Spinal cord (tissue), 9 donors: ENCODE measurements at regions not wholly inside any gene's neighbourhood (a gene's known extent, or its start where the extent isn't known, plus 50 kb on each side); places are given as distances from the start of the nearest gene placed in this dataset.

Source experiments
- DNase-seq, 6 donors: peaks; one replicate each; pipeline versions ENCODE4 v3.0.0 to v3.0.0-alpha.2; 2013 to 2015; ENCODE audit warnings: low spot score in 6 of 6, low read depth in 4 of 6
- H3K27ac ChIP-seq: one replicate; pipeline ENCODE4 v1.5.1; 2013; ENCODE audit warnings: low read depth, low read length, control low read depth
- H3K27me3 ChIP-seq: one replicate; pipeline ENCODE4 v1.6.1; 2013; ENCODE audit warnings: low read length; ENCODE audit not compliant: control insufficient read depth, insufficient read depth
- H3K36me3 ChIP-seq: one replicate; pipeline ENCODE4 v1.6.1; 2013; ENCODE audit warnings: low read length; ENCODE audit not compliant: control insufficient read depth, insufficient read depth
- H3K4me1 ChIP-seq: one replicate; pipeline ENCODE4 v1.6.1; 2013; ENCODE audit warnings: low read length; ENCODE audit not compliant: control insufficient read depth, insufficient read depth
- H3K4me3 ChIP-seq: one replicate; pipeline ENCODE4 v1.5.1; 2013; ENCODE audit warnings: low read depth, low read length, control low read depth
- H3K9me3 ChIP-seq: one replicate; pipeline ENCODE4 v1.6.1; 2013; ENCODE audit warnings: low read length; ENCODE audit not compliant: control insufficient read depth, insufficient read depth
- WGBS: methylation state at CpG from one replicate; pipeline ENCODE4 v1.1.5; 2013; ENCODE audit warnings: missing lambda C conversion rate; ENCODE audit not compliant: insufficient coverage; 5-methylcytosine and 5-hydroxymethylcytosine counted together
- donor health status: healthy.

DNA sequence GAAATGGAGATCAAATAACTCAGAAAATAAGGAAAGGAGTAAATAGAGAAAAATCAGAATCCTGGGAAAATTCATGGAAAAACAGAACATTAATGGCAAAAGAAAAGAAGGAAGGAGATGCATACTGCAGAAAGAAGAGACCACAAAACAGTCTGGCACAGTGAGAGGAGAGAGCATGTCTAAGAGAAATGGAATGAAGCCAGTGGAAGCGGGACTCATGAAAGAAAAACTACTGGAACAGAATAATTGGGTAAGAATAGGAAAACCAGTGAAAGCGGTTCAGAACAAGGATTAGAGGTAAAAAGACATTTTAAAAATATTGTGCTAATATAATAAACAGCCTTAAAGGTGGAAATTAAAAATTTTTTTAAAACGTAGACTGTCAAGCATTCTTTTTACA lies 93.6 kb upstream of the GREM2 start:
- Histone ChIP-seq H3K27me3 (no peaks in the 10 kb centered on the region), H3K9me3 (no peaks in the 10 kb centered on the region), H3K36me3 (no peaks in the 10 kb centered on the region), H3K4me1 (no peaks in the 10 kb centered on the region), H3K4me3 (no peak overlapping the region), H3K27ac (no peak overlapping the region)
- peak in 4 of 6 donors; percentile 36 to 84 (median 61) for DNase-seq
- 17% methylated on average over 1 of the region's 3 CpGs for WGBS

- H3K27ac ChIP-seq = no peak overlapping the region
- no peaks in the 10 kb centered on the region for H3K36me3 ChIP-seq
- H3K4me3 ChIP-seq = no peak overlapping the region
- H3K27me3 ChIP-seq = no peaks in the 10 kb centered on the region
- H3K9me3 ChIP-seq = no peaks in the 10 kb centered on the region
- no peak for DNase-seq
- H3K4me1 ChIP-seq = no peaks in the 10 kb centered on the region
- WGBS = 90% methylated on average over 5 of the region's 5 CpGs
These were observed 89.5 kb upstream of the GREM2 start for GRCh38 chr1:240701412-240701811.

- 100% methylated on average over 1 of the region's 4 CpGs for WGBS
- peaks cover 3% of the 10 kb centered on the region for H3K4me1 ChIP-seq
- no peaks in the 10 kb centered on the region for H3K27me3 ChIP-seq
- no peak for DNase-seq
- H3K9me3 ChIP-seq = no peaks in the 10 kb centered on the region
- no peak overlapping the region for H3K27ac ChIP-seq
- H3K36me3 ChIP-seq = no peaks in the 10 kb centered on the region
- H3K4me3 ChIP-seq = no peak overlapping the region
These were observed 83.5 kb upstream of the GREM2 start for GRCh38 chr1:240695416-240695815.

DNA sequence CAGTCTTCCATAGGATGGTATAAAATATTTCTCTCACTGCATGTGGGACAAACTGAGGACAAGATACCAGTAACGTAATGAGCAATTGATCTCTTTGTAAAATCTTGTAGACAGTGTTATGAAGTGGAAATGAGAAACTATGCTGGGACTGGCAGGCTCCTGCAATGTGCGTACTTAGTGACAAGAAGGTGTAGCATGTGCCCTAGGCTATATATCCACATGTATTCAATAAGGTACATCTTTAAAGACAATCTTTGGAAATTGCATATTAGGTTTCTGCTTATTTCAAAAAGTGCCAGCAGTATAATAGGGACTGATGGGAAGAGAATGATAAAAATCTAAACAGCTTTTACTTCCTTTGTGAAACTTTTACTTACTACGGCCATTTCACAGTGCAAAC lies 81.9 kb upstream of the GREM2 start:
- Histone ChIP-seq H3K4me3 (no peak overlapping the region), H3K4me1 (peaks cover 3% of the 10 kb centered on the region), H3K27me3 (no peaks in the 10 kb centered on the region), H3K9me3 (no peaks in the 10 kb centered on the region), H3K27ac (no peak overlapping the region), H3K36me3 (no peaks in the 10 kb centered on the region)
- no peak for DNase-seq
- WGBS = 43% methylated on average over 1 of the region's 3 CpGs

DNA sequence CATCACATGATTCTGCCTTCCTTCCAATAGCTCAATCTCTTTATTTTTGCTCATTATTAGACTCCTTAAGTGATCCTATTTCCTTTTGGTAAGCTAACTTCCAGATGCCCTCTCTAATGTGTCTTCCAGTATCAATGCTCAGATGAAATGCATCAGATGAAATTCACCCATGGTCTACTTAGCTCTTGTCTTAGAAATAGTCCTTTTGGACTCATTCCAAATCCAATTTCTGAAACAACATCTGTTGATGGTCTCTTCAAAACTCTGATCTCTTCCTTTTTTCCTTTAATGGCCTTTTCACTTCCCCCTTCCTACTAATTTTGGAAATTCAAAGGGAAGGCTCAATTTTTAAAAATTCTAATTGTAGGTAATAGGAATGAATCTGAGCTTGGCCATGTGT lies 81.1 kb upstream of the GREM2 start:
- no peak overlapping the region for H3K4me3 ChIP-seq
- H3K4me1 ChIP-seq = peaks cover 3% of the 10 kb centered on the region
- H3K27ac ChIP-seq = no peak overlapping the region
- no peak for DNase-seq
- no peaks in the 10 kb centered on the region for H3K27me3 ChIP-seq
- no peaks in the 10 kb centered on the region for H3K9me3 ChIP-seq
- no peaks in the 10 kb centered on the region for H3K36me3 ChIP-seq

GRCh38 chr1:240691909-240692705 lies 80.2 kb upstream of the GREM2 start:
- Histone ChIP-seq H3K27me3 (no peaks in the 10 kb centered on the region), H3K4me1 (peaks cover 3% of the 10 kb centered on the region), H3K9me3 (no peaks in the 10 kb centered on the region), H3K27ac (no peak overlapping the region), H3K4me3 (no peak overlapping the region), H3K36me3 (no peaks in the 10 kb centered on the region)
- 87% methylated on average over 5 of the region's 12 CpGs for WGBS
- peak; percentile 43 to 93 (median 55) for DNase-seq

DNA sequence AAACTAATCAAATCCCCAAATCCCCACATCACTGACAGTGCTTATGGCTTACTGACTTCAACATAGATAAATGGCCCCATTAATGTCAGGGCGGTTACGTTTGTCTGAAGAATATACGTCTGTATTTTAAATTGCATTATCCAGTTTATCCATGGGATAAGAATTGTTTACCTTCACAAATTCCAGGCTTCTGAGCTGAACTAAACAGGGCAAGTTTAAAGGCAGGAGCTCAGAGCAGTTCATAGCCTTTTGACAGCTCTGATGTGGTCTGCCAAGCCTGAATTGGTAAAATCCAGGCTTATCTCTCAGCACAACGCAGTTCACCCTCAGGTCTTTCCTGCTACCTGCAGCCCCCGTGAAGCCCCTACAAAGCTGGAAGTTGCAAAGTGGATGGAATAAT lies 79.5 kb upstream of the GREM2 start:
- no peak for DNase-seq
- H3K27ac ChIP-seq = no peak overlapping the region
- H3K36me3 ChIP-seq = no peaks in the 10 kb centered on the region
- no peak overlapping the region for H3K4me3 ChIP-seq
- H3K9me3 ChIP-seq = no peaks in the 10 kb centered on the region
- H3K4me1 ChIP-seq = peaks cover 3% of the 10 kb centered on the region
- H3K27me3 ChIP-seq = no peaks in the 10 kb centered on the region
- no CpG with 5 or more reads among the region's 5 CpGs for WGBS

- Histone ChIP-seq H3K27ac (no peak overlapping the region), H3K36me3 (no peaks in the 10 kb centered on the region), H3K9me3 (no peaks in the 10 kb centered on the region), H3K27me3 (no peaks in the 10 kb centered on the region), H3K4me3 (no peak overlapping the region), H3K4me1 (peaks cover 3% of the 10 kb centered on the region)
- 57% methylated on average over 4 of the region's 4 CpGs for WGBS
- no peak for DNase-seq
These were observed 75.9 kb upstream of the GREM2 start for GRCh38 chr1:240687820-240688219.

DNA sequence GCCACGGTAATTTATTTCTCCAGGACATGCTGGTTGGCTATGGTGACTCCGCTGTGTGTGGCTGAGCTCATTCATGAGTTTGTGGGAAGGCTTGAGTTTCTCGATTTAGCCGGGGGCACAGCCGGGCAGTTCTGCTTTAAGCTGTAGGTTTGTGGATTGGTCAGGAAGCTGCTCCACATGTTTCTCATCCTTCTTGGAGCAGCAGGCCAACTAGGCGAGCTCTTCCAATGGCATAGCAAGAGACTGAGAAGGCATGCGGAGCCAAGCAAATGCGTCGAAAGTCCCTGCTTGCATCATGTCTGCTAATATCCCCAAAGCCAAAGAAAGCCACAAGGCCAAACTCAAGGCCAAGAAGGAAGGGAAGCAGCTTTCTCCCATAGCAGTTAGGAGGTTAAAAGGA lies 71.6 kb upstream of the GREM2 start:
- Histone ChIP-seq H3K9me3 (no peaks in the 10 kb centered on the region), H3K4me3 (no peak overlapping the region), H3K36me3 (no peaks in the 10 kb centered on the region), H3K27ac (no peak overlapping the region), H3K4me1 (no peaks in the 10 kb centered on the region), H3K27me3 (no peaks in the 10 kb centered on the region)
- WGBS = 97% methylated on average over 5 of the region's 9 CpGs
- no peak for DNase-seq

DNA sequence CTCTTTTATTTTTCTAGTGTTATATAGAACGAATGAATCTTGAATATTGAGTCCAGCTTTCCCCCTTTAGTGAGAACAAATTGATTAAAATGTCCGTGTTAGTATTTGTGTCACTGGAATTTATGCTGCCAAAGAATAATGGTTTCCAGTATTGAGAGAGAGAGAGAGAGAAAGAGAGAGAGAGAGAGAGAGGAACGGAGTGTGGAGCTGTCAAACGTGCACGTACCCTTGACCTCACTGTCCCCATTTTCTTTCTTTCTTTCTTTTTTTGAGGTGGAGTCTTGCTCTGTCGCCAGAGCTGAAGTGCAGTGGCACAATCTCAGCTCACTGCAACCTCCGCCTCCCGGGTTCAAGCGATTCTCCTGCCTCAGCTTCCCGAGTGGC lies 70.9 kb upstream of the GREM2 start:
- Histone ChIP-seq H3K4me1 (no peaks in the 10 kb centered on the region), H3K36me3 (no peaks in the 10 kb centered on the region), H3K4me3 (no peak overlapping the region), H3K27ac (no peak overlapping the region), H3K27me3 (no peaks in the 10 kb centered on the region), H3K9me3 (no peaks in the 10 kb centered on the region)
- whole genome bisulfite sequencing = no CpG with 5 or more reads among the region's 10 CpGs
- no peak for DNase-seq
